ENCODE measurements at regions not wholly inside any gene's neighbourhood (a gene's known extent, or its start where the extent isn't known, plus 50 kb on each side); places are given as distances from the start of the nearest gene placed in this dataset.

DNA sequence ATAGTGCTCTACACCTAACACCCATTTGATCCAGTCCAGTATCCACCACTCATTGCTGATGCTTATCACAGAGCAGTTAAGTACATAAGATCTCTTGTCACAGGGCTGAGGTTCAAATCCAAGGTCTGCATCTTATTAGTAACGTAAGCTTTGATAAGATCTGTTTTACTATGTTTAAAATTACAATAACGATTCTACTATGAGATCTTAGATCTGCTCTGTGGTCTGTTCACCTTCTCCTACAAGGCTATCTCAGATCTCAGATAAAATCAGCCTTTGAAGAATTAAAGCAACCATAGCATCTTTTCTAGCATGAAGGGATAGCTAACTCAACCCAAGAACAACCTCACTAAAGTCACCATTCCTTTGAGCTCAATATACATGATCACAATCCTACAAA lies 431.0 kb upstream of the RORB start:
- TF ChIP-seq RXRA (IDR thresholded peaks at IDR 0.05; ENCODE audit: borderline replicate concordance, low read depth) (no peak), TEAD4 (IDR thresholded peaks at IDR 0.05; ENCODE audit: borderline replicate concordance, insufficient read depth) (no peak), CTCF (IDR thresholded peaks at IDR 0.05) (no peak), POLR2AphosphoS5 (IDR thresholded peaks at IDR 0.05; ENCODE audit: low read depth, low read length) (no peak)

Measured in SK-N-SH (cell line).